Mesothelial cell of epicardium (in vitro differentiated cells): ENCODE measurements at regions not wholly inside any gene's neighbourhood (a gene's known extent, or its start where the extent isn't known, plus 50 kb on each side); places are given as distances from the start of the nearest gene placed in this dataset.

ENCODE experiments used
- DNase-seq, 2 experiments: peaks; one replicate each; pipeline ENCODE4 v3.0.0; 2021; ENCODE audit warnings: low spot score in 2 of 2; ENCODE audit not compliant: unreplicated experiment in 2 of 2
- H3K27ac Mint-ChIP-seq: 2 replicates; pipeline ENCODE4 v1.8.0; 2021; ENCODE audit warnings: mixed read lengths
- H3K27me3 Mint-ChIP-seq: 2 replicates; pipeline ENCODE4 v1.8.0; 2021; ENCODE audit warnings: low read depth, mixed read lengths
- H3K36me3 Mint-ChIP-seq: 2 replicates; pipeline ENCODE4 v1.8.0; 2021; ENCODE audit warnings: mixed read lengths
- H3K4me1 Mint-ChIP-seq: 2 replicates; pipeline ENCODE4 v1.8.0; 2021; ENCODE audit warnings: mixed read lengths
- H3K4me3 Mint-ChIP-seq: 2 replicates; pipeline ENCODE4 v1.8.0; 2021; ENCODE audit warnings: mild to moderate bottlenecking, moderate library complexity, mixed read lengths
- H3K9me3 Mint-ChIP-seq: 2 replicates; pipeline ENCODE4 v1.8.0; 2021; ENCODE audit warnings: mixed read lengths
- CTCF ChIP-seq: fragments of 200-600 bp; sonication (generic); IDR thresholded peaks from one replicate; pipeline ENCODE4 v1.5.0; 2021; ENCODE audit warnings: antibody characterized with exemption; ENCODE audit not compliant: unreplicated experiment

GRCh38 chr5:73358366-73358765, 90.2 kb downstream of the FOXD1 start:
- no peaks in the 10 kb centered on the region for H3K36me3 Mint-ChIP-seq
- H3K4me1 Mint-ChIP-seq: no peaks in the 10 kb centered on the region
- H3K27me3 Mint-ChIP-seq: peaks cover 51% of the 10 kb centered on the region
- no peak overlapping the region for H3K4me3 Mint-ChIP-seq
- DNase-seq: no peak
- TF ChIP-seq CTCF: no peak
- H3K27ac Mint-ChIP-seq: no peak overlapping the region
- H3K9me3 Mint-ChIP-seq: peaks cover 6% of the 10 kb centered on the region

GRCh38 chr5:73357576-73357975, 91.0 kb downstream of the FOXD1 start:
- no peak overlapping the region for H3K4me3 Mint-ChIP-seq
- no peaks in the 10 kb centered on the region for H3K36me3 Mint-ChIP-seq
- no peak for DNase-seq
- H3K27me3 Mint-ChIP-seq: peaks cover 54% of the 10 kb centered on the region
- no peak for TF ChIP-seq CTCF
- peaks cover 6% of the 10 kb centered on the region for H3K9me3 Mint-ChIP-seq
- H3K27ac Mint-ChIP-seq: no peak overlapping the region
- H3K4me1 Mint-ChIP-seq: no peaks in the 10 kb centered on the region

GRCh38 chr5:73355108-73355507, 93.5 kb downstream of the FOXD1 start:
- H3K9me3 Mint-ChIP-seq: peaks cover 15% of the 10 kb centered on the region
- no peaks in the 10 kb centered on the region for H3K36me3 Mint-ChIP-seq
- H3K4me3 Mint-ChIP-seq: no peak overlapping the region
- H3K27me3 Mint-ChIP-seq: peaks cover 60% of the 10 kb centered on the region
- H3K27ac Mint-ChIP-seq: no peak overlapping the region
- TF ChIP-seq CTCF: no peak
- DNase-seq: no peak
- H3K4me1 Mint-ChIP-seq: no peaks in the 10 kb centered on the region

GRCh38 chr5:73354406-73354805, 94.2 kb downstream of the FOXD1 start:
- TF ChIP-seq CTCF: no peak
- Mint-ChIP-seq H3K9me3 (peaks cover 22% of the 10 kb centered on the region), H3K27ac (no peak overlapping the region), H3K4me1 (no peaks in the 10 kb centered on the region), H3K27me3 (peaks cover 57% of the 10 kb centered on the region), H3K4me3 (no peak overlapping the region), H3K36me3 (no peaks in the 10 kb centered on the region)
- DNase-seq: no peak

- no peak overlapping the region for H3K27ac Mint-ChIP-seq
- no peaks in the 10 kb centered on the region for H3K4me1 Mint-ChIP-seq
- TF ChIP-seq CTCF: no peak
- DNase-seq: no peak
- H3K27me3 Mint-ChIP-seq: peaks cover 46% of the 10 kb centered on the region
- H3K9me3 Mint-ChIP-seq: peaks cover 38% of the 10 kb centered on the region
- H3K4me3 Mint-ChIP-seq: no peak overlapping the region
- H3K36me3 Mint-ChIP-seq: no peaks in the 10 kb centered on the region
Measured at GRCh38 chr5:73352649-73353230, 95.8 kb downstream of the FOXD1 start.

- no peak for TF ChIP-seq CTCF
- H3K36me3 Mint-ChIP-seq: no peaks in the 10 kb centered on the region
- H3K9me3 Mint-ChIP-seq: peaks cover 43% of the 10 kb centered on the region
- no peak overlapping the region for H3K27ac Mint-ChIP-seq
- H3K27me3 Mint-ChIP-seq: peaks cover 41% of the 10 kb centered on the region
- no peaks in the 10 kb centered on the region for H3K4me1 Mint-ChIP-seq
- DNase-seq: no peak
- H3K4me3 Mint-ChIP-seq: no peak overlapping the region
Measured at GRCh38 chr5:73352243-73352642, 96.3 kb downstream of the FOXD1 start.
